HG03457 (cell line): ENCODE measurements at regions not wholly inside any gene's neighbourhood (a gene's known extent, or its start where the extent isn't known, plus 50 kb on each side); places are given as distances from the start of the nearest gene placed in this dataset.
"Not testable (repeated sequence)": the region's sequence is repeated elsewhere in the genome, so short reads cannot be mapped to it uniquely, and the experiment has no call there.

Experiments used
- ATAC-seq: cut with Tn5 transposase; IDR thresholded peaks from one replicate; pipeline ENCODE4 v1.9.1; 2021; ENCODE audit warnings: moderate number of reproducible peaks; ENCODE audit not compliant: unreplicated experiment

- ATAC-seq: no peak
These were observed 603.7 kb downstream of the TENT5A start for GRCh38 chr6:81148751-81149150.

DNA sequence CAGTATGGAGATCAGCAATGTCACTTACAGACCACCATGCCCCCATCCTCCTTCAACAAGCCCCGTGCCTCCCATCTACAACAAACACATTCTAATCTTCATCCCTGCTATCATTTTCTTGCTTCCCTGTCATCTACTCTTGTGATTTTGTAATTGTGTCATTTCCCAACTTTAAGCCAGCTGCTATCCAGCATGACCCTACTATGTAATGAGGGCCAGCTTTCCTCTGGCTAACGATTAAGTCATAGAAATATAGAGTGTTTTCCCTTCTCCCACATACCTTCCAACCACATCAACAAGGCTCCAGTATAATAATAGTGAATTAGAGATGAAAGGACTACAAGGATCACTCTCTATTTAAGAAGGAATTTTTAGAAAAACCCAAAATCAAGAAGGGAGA, 607.0 kb downstream of the TENT5A start:
- no peak for ATAC-seq

DNA sequence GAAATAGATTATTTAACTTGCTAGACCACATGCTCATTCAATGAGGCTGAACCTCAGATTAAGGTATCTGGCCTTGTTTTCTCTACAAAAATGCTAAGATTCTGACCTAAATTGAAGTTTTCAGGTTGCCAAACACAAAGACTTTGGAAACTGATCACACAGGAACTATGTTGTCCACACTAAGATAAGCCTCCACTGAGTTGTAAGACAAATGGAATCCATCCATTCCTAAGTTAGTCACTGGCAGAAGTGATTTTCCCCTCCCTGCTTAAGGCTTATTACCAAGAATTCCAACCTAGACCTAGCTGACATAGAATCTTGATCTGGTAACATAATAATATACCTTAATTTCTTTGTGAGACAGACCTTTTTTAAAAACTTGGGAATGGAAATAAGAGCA, 608.1 kb downstream of the TENT5A start:
- no peak for ATAC-seq

GRCh38 chr6:81138236-81138635, 614.2 kb downstream of the TENT5A start:
- no peak for ATAC-seq

DNA sequence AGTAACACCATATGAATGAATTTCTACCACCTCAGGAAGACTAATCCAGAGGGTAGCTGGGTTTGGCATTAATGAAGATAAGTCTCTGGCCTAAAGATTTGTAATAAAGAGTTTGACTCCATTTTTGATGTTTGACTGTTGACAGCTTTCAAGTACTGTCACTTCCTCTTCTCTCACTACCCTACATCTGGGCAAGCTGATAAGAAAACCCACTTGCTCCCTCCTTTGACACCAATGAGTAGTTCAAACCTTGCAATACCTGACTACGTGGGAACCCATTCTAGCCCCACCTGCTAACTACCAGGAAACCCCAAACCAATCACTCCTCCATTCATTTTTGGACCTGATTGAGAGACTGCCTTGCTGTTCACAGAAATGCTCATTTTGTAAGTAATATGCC, 621.5 kb downstream of the TENT5A start:
- no peak for ATAC-seq

DNA sequence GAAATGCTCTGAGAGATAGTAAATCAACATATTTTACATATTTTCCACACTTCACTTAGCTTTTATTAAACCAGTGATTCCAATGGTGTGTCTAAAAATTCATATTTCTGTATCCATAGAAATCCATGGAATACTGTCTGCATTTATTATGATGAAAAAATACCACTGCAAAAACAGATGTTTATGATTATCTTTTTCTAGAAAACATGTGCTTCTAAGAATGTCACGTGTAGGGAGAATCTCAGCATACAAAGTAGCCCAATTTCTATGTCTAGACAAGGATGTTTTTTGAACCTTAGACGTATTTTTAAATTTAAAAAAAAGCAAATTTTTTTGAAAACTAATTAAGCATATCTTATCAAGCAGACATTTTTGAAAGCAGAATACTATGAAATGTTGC, 622.4 kb downstream of the TENT5A start:
- ATAC-seq: no peak

- ATAC-seq: no peak
These were observed 623.8 kb downstream of the TENT5A start for GRCh38 chr6:81128671-81129070.

GRCh38 chr6:81126150-81126549, 626.3 kb downstream of the TENT5A start:
- ATAC-seq: no peak

DNA sequence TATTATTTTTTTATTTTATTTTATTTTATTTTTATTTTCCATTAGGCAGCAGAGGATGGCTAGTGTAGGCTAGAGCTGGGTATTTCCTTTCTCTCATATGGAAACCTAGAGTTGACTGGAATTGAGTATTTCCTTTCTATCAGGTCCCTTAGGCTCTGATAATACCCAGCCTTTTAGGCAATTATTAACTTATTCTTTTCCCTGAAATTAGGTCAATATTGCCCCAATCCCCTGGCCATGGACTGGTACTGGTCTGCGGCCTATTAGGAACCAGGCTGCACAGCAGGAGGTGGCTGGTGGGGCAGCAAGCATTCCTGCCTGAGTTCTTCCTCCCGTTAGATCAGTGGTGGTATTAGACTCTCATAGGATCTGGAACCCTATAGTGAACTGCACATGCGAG, 632.2 kb downstream of the TENT5A start:
- no peak for ATAC-seq

DNA sequence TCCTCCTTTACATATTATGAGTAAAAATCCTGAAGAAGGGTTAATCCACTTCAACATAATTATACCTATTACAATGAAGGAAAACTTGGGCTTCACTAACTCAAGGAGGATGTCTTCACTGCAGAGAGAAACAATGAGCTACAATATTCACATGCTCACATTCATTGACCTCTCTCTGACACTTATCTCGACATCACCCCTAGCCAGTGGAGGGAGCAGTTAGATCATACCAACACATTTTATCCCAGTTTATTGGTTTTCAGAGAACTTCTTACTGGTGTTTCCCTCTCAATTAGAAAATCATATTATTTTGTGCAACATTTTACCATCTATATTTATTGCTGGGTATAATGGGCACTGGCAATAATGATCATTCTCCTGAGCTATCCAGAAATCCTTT, 646.5 kb downstream of the TENT5A start:
- no peak for ATAC-seq

GRCh38 chr6:81098109-81098814, 654.2 kb downstream of the TENT5A start:
- ATAC-seq: no peak

DNA sequence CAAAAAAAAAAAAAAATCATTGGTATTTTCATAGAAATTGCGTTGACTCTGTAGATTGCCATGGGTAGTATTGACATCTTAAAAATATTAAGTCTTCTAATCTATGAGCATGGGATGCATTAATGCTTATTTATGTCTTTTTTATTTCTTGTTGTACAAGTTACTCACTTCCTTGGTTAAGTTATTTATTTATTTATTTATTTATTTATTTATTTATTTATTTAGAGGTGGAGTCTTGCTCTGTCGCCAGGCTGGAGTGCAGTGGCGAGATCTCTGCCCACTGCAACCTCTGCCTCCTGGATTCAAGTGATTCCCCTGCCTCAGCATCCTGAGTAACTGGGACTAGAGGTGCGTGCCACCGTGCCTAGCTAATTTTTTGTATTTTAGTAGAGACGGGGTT, 656.0 kb downstream of the TENT5A start:
- ATAC-seq: not testable (repeated sequence)

- no peak for ATAC-seq
These were observed 659.4 kb downstream of the TENT5A start for GRCh38 chr6:81093051-81093450.

- ATAC-seq: no peak
These were observed 664.3 kb downstream of the TENT5A start for GRCh38 chr6:81088145-81088544.

DNA sequence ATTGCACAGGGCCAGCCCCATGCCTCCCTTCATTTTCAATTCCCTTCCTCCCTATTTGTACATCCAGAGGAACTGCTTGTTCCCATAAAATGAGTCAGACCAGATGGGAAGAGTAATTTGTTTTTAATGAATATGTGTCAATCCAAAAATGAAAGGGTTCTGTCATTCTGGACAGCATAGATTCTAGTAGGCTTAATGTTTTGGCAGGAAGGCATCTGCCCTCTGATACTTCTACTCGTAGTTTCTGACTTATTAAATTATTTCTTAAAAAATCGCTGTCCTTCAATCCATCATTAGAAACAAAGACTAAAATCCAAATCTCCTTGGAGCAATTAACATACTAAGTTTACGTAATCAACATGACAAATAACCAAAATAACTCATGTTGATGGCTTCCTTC, 665.5 kb downstream of the TENT5A start:
- no peak for ATAC-seq

DNA sequence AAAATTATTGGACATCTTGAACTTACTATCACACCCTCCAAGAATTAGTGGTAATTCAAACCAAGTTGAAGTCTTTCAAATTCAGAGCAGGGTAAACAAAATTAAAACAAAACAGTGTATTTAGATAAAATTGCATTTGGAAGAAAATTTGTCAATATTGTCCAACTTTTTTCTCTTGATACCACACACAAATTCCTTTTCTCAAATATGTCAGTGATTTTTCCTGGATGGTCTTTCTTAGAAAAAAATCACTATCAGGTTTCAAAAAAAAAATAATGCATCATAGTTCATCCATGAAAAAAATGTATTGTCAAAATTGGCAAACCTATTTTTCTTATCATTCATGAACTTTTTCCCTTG, 667.1 kb downstream of the TENT5A start:
- ATAC-seq: no peak

DNA sequence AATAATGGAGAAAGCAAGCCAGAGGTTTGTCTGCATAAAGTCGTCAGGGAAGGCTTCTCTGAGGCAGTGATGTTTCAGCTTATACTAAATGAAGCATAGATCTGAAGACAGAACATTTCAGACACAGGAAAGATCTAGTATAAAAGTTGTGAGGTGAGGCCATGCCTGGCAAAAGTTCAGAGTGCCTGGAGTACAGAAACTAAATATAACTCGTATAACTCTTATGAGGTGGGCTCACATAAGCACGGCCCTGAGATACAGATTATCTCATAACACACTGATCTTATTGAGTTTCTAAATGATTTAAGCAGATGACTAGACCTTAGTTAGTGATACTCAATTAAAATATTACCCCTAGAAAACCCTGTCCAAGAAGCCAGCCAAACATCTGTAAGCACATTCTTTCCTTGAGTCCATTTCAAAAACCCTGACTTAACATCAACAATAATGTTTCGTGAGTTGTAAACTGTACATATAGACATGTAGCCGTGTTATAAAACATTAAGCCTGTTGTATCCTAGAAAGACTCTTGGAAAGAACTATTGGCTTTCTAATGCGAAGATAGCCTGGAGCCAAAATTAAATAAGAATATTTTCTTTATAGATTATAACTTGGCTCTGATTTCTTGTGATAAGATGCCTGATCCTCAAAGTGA, 667.6 kb downstream of the TENT5A start:
- ATAC-seq: no peak

DNA sequence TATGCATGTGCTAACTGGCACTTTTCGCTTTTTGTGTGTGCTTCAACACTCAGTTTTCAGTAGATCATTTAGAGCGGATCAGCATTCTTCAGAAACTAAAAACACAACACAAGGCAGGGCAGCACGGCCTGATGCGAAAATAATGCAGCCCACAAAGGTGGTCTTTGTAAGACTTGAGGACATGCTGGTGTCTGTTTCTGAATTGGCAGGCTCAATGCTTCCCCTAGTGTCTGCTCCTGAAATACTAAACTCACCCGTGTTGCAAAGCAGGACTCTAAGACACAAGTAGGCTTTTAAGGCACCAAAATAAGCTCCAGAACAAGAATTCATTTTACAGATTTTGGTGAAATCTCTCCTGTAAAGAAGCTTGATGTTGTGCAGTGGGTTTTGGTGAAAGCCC, 676.5 kb downstream of the TENT5A start:
- ATAC-seq: no peak

DNA sequence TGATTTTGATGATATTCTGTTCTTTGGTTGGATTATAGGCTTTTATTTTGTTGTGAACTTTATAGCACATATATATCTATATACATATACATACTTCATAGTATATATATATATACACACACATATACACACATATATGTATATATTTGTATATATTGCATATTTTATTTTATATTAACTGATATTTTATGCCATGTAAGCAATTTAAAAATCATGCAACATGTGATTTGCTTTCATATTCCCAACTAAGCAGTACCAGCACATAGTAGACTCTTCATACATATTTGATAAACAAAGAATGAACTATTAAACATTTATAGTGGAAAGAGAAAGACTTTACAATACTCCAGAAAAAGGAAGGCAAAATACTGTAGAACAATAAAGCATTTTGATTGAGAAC, 679.2 kb downstream of the TENT5A start:
- no peak for ATAC-seq

- ATAC-seq: no peak
These were observed 681.4 kb downstream of the TENT5A start for GRCh38 chr6:81071121-81071520.

DNA sequence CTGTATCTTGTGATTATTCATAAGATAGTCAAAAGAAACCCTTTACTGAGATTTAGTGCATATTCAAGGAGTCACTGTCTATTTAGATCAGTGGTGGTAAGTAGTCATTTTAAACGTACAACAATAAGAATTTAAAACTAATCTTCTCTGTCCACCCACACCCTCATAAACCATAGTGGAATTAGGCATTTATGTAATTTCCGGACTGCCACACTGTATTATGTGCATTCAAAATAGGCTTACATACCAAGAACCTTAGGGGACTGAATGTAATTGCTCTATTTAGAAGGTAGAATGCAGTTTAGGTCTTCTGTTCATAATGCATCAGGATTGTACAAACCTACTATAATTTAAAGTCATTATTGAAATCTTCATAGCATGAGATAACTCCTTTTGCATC, 685.4 kb downstream of the TENT5A start:
- no peak for ATAC-seq

- ATAC-seq: no peak
These were observed 688.6 kb downstream of the TENT5A start for GRCh38 chr6:81063891-81064290.

DNA sequence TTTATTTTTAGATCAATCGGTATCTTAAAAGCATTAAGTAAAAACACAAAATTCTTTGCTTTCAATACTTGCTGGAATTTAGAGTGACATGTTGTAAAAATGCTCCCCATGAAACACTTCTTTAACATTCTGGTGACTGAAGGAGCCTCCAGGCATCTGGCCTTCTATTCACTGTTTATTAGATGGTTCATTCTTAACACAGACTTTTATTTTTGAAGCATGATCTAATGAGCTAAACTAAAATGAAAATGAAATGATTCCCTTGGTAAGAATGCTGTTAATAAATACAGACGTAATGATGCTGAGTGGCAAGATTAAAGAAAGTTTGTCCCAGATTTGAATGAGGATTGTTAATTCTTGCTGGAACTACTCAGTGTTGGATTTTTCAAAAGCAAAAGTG, 698.4 kb downstream of the TENT5A start:
- no peak for ATAC-seq
